ENCODE measurements at regions not wholly inside any gene's neighbourhood (a gene's known extent, or its start where the extent isn't known, plus 50 kb on each side); places are given as distances from the start of the nearest gene placed in this dataset.

DNA sequence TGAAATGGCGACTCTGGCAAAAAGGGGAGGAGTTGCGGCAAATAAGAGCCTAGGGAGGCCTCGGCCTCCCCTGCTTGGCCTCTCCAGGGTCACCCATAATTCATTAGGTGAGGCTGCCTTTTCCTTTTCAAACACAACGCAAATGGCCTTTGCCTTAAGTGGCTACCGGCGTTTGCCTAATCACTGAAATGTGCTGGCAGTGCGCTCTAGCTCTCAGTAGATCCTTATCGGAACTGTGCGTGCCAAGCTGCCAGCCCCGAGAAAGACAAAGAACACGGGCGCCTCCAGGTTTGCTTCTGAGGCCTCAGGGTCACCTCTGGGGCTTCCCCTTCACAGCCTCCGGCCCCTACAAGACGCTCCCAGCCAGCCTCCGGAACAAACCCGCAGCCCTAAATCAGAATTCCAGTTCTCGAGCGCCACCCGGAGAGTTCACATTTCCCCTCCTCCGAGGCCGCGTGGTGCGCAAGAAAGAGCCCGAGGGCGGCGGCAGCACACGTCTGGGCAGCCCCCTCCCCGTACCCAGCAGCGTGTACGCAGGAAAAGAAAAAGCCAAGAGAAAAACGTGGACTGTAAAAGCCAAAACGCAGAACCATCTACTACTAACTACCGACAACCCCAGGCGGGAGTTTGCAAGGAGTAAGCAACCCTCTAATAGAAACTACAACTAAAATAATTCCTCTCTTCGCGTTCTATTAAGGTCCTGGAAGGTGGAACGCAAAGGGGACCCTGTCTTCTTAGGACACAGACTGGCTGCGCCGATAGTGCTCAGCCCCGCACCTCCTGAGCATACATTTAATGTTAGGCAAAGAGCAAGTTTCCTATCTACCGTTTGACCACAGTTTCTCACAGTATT, 76.5 kb upstream of the BCOR start (continued):
- TF ChIP-seq, protein P1, sequence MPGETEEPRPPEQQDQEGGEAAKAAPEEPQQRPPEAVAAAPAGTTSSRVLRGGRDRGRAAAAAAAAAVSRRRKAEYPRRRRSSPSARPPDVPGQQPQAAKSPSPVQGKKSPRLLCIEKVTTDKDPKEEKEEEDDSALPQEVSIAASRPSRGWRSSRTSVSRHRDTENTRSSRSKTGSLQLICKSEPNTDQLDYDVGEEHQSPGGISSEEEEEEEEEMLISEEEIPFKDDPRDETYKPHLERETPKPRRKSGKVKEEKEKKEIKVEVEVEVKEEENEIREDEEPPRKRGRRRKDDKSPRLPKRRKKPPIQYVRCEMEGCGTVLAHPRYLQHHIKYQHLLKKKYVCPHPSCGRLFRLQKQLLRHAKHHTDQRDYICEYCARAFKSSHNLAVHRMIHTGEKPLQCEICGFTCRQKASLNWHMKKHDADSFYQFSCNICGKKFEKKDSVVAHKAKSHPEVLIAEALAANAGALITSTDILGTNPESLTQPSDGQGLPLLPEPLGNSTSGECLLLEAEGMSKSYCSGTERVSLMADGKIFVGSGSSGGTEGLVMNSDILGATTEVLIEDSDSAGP (CRISPR knock-in tag; IDR thresholded peaks at IDR 0.05; ENCODE audit: borderline replicate concordance) = peak; percentile 32; the same call in 1 of the 2 replicates
- TF ChIP-seq TEAD2 (CRISPR knock-in tag; IDR thresholded peaks at IDR 0.05) = no peak
- no peak for TF ChIP-seq ZBTB38 (CRISPR knock-in tag; IDR thresholded peaks at IDR 0.05)
- TF ChIP-seq ZNF629 (CRISPR knock-in tag; conservative IDR thresholded peaks at IDR 0.05) = no peak
- no peak for TF ChIP-seq KLF9 (CRISPR knock-in tag; IDR thresholded peaks at IDR 0.05; ENCODE audit: low read depth)
- TF ChIP-seq ZNF709 (CRISPR knock-in tag; IDR thresholded peaks at IDR 0.05) = no peak
- no peak for TF ChIP-seq ZFP41 (CRISPR knock-in tag; IDR thresholded peaks at IDR 0.05; ENCODE audit: borderline replicate concordance)
- TF ChIP-seq GTF3A (CRISPR knock-in tag; conservative IDR thresholded peaks at IDR 0.05) = no peak
- TF ChIP-seq, protein P2, sequence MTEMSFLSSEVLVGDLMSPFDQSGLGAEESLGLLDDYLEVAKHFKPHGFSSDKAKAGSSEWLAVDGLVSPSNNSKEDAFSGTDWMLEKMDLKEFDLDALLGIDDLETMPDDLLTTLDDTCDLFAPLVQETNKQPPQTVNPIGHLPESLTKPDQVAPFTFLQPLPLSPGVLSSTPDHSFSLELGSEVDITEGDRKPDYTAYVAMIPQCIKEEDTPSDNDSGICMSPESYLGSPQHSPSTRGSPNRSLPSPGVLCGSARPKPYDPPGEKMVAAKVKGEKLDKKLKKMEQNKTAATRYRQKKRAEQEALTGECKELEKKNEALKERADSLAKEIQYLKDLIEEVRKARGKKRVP (CRISPR knock-in tag; IDR thresholded peaks at IDR 0.05) = no peak
- TF ChIP-seq RBM22 (optimal IDR thresholded peaks at IDR 0.05; ENCODE audit: low read length) = no peak
- 0 out of 2 replicates have a peak, but pooled peaks have one; percentile 15 for TF ChIP-seq TBX2 (CRISPR knock-in tag; IDR thresholded peaks at IDR 0.05; ENCODE audit: borderline replicate concordance)
- TF ChIP-seq ZNF253 (CRISPR knock-in tag; IDR thresholded peaks at IDR 0.05; ENCODE audit: borderline replicate concordance) = no peak
- no peak for TF ChIP-seq ZNF776 (CRISPR knock-in tag; IDR thresholded peaks at IDR 0.05)
- no peak for TF ChIP-seq ZNF333 (CRISPR knock-in tag; IDR thresholded peaks at IDR 0.05; ENCODE audit: borderline replicate concordance)
- TF ChIP-seq ISX (CRISPR knock-in tag; conservative IDR thresholded peaks at IDR 0.05) = no peak
- no peak for TF ChIP-seq ZNF564 (CRISPR knock-in tag; IDR thresholded peaks at IDR 0.05)
- no peak for TF ChIP-seq TBL1XR1 (IDR thresholded peaks at IDR 0.05; ENCODE audit: borderline replicate concordance, low read length, partially characterized antibody)
- peak; percentile 35 for TF ChIP-seq STAG1 (CRISPR knock-in tag; IDR thresholded peaks at IDR 0.05)
- TF ChIP-seq, protein P3, sequence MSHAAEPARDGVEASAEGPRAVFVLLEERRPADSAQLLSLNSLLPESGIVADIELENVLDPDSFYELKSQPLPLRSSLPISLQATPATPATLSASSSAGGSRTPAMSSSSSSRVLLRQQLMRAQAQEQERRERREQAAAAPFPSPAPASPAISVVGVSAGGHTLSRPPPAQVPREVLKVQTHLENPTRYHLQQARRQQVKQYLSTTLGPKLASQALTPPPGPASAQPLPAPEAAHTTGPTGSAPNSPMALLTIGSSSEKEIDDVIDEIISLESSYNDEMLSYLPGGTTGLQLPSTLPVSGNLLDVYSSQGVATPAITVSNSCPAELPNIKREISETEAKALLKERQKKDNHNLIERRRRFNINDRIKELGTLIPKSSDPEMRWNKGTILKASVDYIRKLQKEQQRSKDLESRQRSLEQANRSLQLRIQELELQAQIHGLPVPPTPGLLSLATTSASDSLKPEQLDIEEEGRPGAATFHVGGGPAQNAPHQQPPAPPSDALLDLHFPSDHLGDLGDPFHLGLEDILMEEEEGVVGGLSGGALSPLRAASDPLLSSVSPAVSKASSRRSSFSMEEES (CRISPR knock-in tag; IDR thresholded peaks at IDR 0.05) = no peak
- no peak for TF ChIP-seq ARNT (IDR thresholded peaks at IDR 0.05)
- TF ChIP-seq PHF8 (CRISPR knock-in tag; IDR thresholded peaks at IDR 0.05) = peak; percentile 24; the same call in 1 of the 2 replicates
- no peak for TF ChIP-seq ZFY (CRISPR knock-in tag; IDR thresholded peaks at IDR 0.05)
- TF ChIP-seq ZNF558 (CRISPR knock-in tag; IDR thresholded peaks at IDR 0.05; ENCODE audit: borderline replicate concordance) = no peak
- TF ChIP-seq, protein P4, sequence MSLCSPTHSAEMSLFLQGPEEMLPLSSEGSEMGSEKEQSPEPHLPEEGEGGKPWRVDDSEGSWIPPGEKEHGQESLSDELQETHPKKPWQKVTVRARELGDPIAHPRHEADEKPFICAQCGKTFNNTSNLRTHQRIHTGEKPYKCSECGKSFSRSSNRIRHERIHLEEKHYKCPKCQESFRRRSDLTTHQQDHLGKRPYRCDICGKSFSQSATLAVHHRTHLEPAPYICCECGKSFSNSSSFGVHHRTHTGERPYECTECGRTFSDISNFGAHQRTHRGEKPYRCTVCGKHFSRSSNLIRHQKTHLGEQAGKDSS (CRISPR knock-in tag; IDR thresholded peaks at IDR 0.05; ENCODE audit: borderline replicate concordance, low read depth) = no peak
- no peak; the same call in 1 of the 2 replicates for TF ChIP-seq KDM2A (CRISPR knock-in tag; IDR thresholded peaks at IDR 0.05; ENCODE audit: borderline replicate concordance, low read depth)

Data from HepG2 (cell line).